ENCODE measurements at regions not wholly inside any gene's neighbourhood (a gene's known extent, or its start where the extent isn't known, plus 50 kb on each side); places are given as distances from the start of the nearest gene placed in this dataset.
"Not testable (repeated sequence)": the region's sequence is repeated elsewhere in the genome, so short reads cannot be mapped to it uniquely, and the experiment has no call there.

- not testable (repeated sequence) for H3K79me2 ChIP-seq (replicated peaks; ENCODE audit: insufficient read depth, low read length); H3K27me3 ChIP-seq (ENCODE audit: insufficient read depth, low read depth, low read length); H4K20me1 ChIP-seq (ENCODE audit: insufficient read depth); H2AFZ ChIP-seq (ENCODE audit: low read depth, low read length); H3K4me3 ChIP-seq (ENCODE audit: low read length); H3K9me3 ChIP-seq (ENCODE audit: low read length); H3K9me2 ChIP-seq (ENCODE audit: insufficient read depth, low read length); H3F3A ChIP-seq (ENCODE audit: insufficient read depth, low read length, poor library complexity, severe bottlenecking); H3K27ac ChIP-seq (ENCODE audit: low read length); H3K4me2 ChIP-seq (ENCODE audit: low read length); H3K36me3 ChIP-seq (ENCODE audit: insufficient read depth, low read length); H3K9ac ChIP-seq (ENCODE audit: low read length)
- TF ChIP-seq POLR2AphosphoS5 (IDR thresholded peaks at IDR 0.05) (peak; percentile 50), EP300 (conservative IDR thresholded peaks at IDR 0.05; ENCODE audit: poor library complexity, severe bottlenecking) (peak; percentile 97)
These were observed 268.6 kb upstream of the ZNF322 start for GRCh38 chr6:26928190-26928589.

GRCh38 chr6:26937258-26937657, 277.7 kb upstream of the ZNF322 start:
- H3K9me3 ChIP-seq (ENCODE audit: low read length); H3K4me2 ChIP-seq (ENCODE audit: low read length); H3K79me2 ChIP-seq (replicated peaks; ENCODE audit: insufficient read depth, low read length); H3K27ac ChIP-seq (ENCODE audit: low read length); H3K36me3 ChIP-seq (ENCODE audit: insufficient read depth, low read length); H3K27me3 ChIP-seq (ENCODE audit: insufficient read depth, low read depth, low read length); H3K9me2 ChIP-seq (ENCODE audit: insufficient read depth, low read length); H3K9ac ChIP-seq (ENCODE audit: low read length); H3K4me3 ChIP-seq (ENCODE audit: low read length); H4K20me1 ChIP-seq (ENCODE audit: insufficient read depth); H2AFZ ChIP-seq (ENCODE audit: low read depth, low read length); H3F3A ChIP-seq (ENCODE audit: insufficient read depth, low read length, poor library complexity, severe bottlenecking): not testable (repeated sequence)

DNA sequence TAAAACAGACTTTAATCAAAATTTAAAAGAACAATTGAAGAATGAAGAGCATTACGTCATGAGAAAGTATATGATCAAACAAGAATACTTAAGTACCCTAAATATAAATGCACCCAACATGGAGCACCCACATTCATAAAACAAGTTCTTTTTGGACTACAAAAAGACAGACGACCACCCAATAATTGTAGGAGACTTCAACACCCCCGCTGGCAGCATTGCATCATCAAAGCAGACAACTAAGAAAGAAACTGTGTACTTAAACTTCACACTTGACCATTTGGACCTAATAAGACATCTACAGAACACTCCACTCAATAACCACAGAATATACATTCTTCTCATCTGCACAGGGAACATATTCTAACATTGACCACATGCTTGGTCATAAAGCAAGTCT, 291.7 kb upstream of the ZNF322 start:
- H3K9me3 ChIP-seq (ENCODE audit: low read length); H3K27me3 ChIP-seq (ENCODE audit: insufficient read depth, low read depth, low read length); H3K4me2 ChIP-seq (ENCODE audit: low read length); H3K9ac ChIP-seq (ENCODE audit: low read length); H2AFZ ChIP-seq (ENCODE audit: low read depth, low read length); H3F3A ChIP-seq (ENCODE audit: insufficient read depth, low read length, poor library complexity, severe bottlenecking); H3K36me3 ChIP-seq (ENCODE audit: insufficient read depth, low read length); H3K9me2 ChIP-seq (ENCODE audit: insufficient read depth, low read length); H3K27ac ChIP-seq (ENCODE audit: low read length); H3K4me3 ChIP-seq (ENCODE audit: low read length); H3K79me2 ChIP-seq (replicated peaks; ENCODE audit: insufficient read depth, low read length); H4K20me1 ChIP-seq (ENCODE audit: insufficient read depth): not testable (repeated sequence)

DNA sequence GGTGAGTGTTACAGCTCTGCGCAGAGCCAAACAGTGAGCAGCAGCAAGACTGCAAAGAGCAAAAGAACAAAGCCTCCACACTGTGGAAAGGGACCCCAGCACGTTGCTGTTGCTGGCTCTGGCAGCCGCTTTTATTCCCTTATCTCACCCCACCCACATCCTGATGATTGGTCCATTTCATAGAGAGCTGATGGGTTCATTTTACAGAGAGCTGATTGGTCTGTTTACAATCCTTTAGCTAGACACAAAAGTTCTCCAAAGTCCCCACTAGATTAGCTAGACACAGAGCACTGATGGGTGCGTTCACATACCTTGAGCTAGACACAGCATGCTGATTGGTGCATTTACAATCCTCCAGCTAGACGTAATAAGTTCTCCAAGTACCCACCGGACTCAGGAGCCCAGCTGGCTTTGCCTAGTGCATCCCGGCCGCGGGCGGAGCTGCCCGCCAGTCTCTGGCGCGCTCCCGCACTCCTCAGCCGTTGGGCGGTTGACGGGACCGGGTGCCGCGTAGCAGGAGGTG, 291.4 kb upstream of the PRSS16 start:
- peak; percentile 52 for TF ChIP-seq POLR2AphosphoS5 (IDR thresholded peaks at IDR 0.05)
- H3K36me3 ChIP-seq (ENCODE audit: insufficient read depth, low read length); H3F3A ChIP-seq (ENCODE audit: insufficient read depth, low read length, poor library complexity, severe bottlenecking); H3K9ac ChIP-seq (ENCODE audit: low read length); H2AFZ ChIP-seq (ENCODE audit: low read depth, low read length); H3K27me3 ChIP-seq (ENCODE audit: insufficient read depth, low read depth, low read length); H3K4me2 ChIP-seq (ENCODE audit: low read length); H3K9me2 ChIP-seq (ENCODE audit: insufficient read depth, low read length); H4K20me1 ChIP-seq (ENCODE audit: insufficient read depth); H3K79me2 ChIP-seq (replicated peaks; ENCODE audit: insufficient read depth, low read length); H3K9me3 ChIP-seq (ENCODE audit: low read length): not testable (repeated sequence)
- H3K4me3 ChIP-seq (ENCODE audit: low read length): peak overlapping the region; percentile 60
- peak overlapping the region; percentile 47 for H3K27ac ChIP-seq (ENCODE audit: low read length)

GRCh38 chr6:26956601-26957184, 290.8 kb upstream of the PRSS16 start:
- H3F3A ChIP-seq (ENCODE audit: insufficient read depth, low read length, poor library complexity, severe bottlenecking); H3K4me2 ChIP-seq (ENCODE audit: low read length); H3K27me3 ChIP-seq (ENCODE audit: insufficient read depth, low read depth, low read length); H3K36me3 ChIP-seq (ENCODE audit: insufficient read depth, low read length); H3K9me2 ChIP-seq (ENCODE audit: insufficient read depth, low read length); H3K79me2 ChIP-seq (replicated peaks; ENCODE audit: insufficient read depth, low read length); H4K20me1 ChIP-seq (ENCODE audit: insufficient read depth); H2AFZ ChIP-seq (ENCODE audit: low read depth, low read length); H3K9me3 ChIP-seq (ENCODE audit: low read length): not testable (repeated sequence)
- Histone ChIP-seq H3K9ac (ENCODE audit: low read length) (peak overlapping the region; percentile 26), H3K4me3 (ENCODE audit: low read length) (peak overlapping the region; percentile 60), H3K27ac (ENCODE audit: low read length) (peak overlapping the region; percentile 47)
- TF ChIP-seq MXI1 (conservative IDR thresholded peaks at IDR 0.05; ENCODE audit: poor library complexity, severe bottlenecking) (peak; percentile 31), SMC3 (conservative IDR thresholded peaks at IDR 0.05; ENCODE audit: poor library complexity) (peak; percentile 66), CTCF (IDR thresholded peaks at IDR 0.05; ENCODE audit: poor library complexity, severe bottlenecking) (peak; percentile 87)

- not testable (repeated sequence) for H2AFZ ChIP-seq (ENCODE audit: low read depth, low read length); H3K9ac ChIP-seq (ENCODE audit: low read length); H3K79me2 ChIP-seq (replicated peaks; ENCODE audit: insufficient read depth, low read length); H3F3A ChIP-seq (ENCODE audit: insufficient read depth, low read length, poor library complexity, severe bottlenecking); H3K27ac ChIP-seq (ENCODE audit: low read length); H4K20me1 ChIP-seq (ENCODE audit: insufficient read depth); H3K36me3 ChIP-seq (ENCODE audit: insufficient read depth, low read length); H3K9me3 ChIP-seq (ENCODE audit: low read length); H3K27me3 ChIP-seq (ENCODE audit: insufficient read depth, low read depth, low read length); H3K4me2 ChIP-seq (ENCODE audit: low read length); H3K9me2 ChIP-seq (ENCODE audit: insufficient read depth, low read length)
- H3K4me3 ChIP-seq (ENCODE audit: low read length): peak overlapping the region; percentile 60
These were observed 289.9 kb upstream of the PRSS16 start for GRCh38 chr6:26957399-26958127.
